Sigmoid colon (tissue), 4 donors: ENCODE measurements at regions not wholly inside any gene's neighbourhood (a gene's known extent, or its start where the extent isn't known, plus 50 kb on each side); places are given as distances from the start of the nearest gene placed in this dataset.

Experiments
- CTCF ChIP-seq, 4 experiments: fragments of 450-650 bp in 3 of 4; fragments of 200-600 bp in 1 of 4; IDR thresholded peaks; one replicate each; pipeline ENCODE4 v1.5.1; 2016 to 2019; ENCODE audit warnings: antibody characterized with exemption in 4 of 4, mild to moderate bottlenecking in 3 of 4, moderate library complexity in 2 of 4
- POLR2A ChIP-seq, 2 donors: fragments of 450-650 bp; IDR thresholded peaks; one replicate each; pipeline ENCODE4 v1.6.1; 2016; ENCODE audit warnings: antibody characterized with exemption in 2 of 2, mild to moderate bottlenecking in 2 of 2, moderate library complexity in 2 of 2
- POLR2AphosphoS5 ChIP-seq, 4 donors: sonication (generic); formaldehyde crosslinking; IDR thresholded peaks; one replicate each; pipeline ENCODE4 v1.6.1; 2017; ENCODE audit warnings: antibody characterized with exemption in 4 of 4

- TF ChIP-seq CTCF (IDR thresholded peaks at IDR 0.05) (no peak), POLR2AphosphoS5 (IDR thresholded peaks at IDR 0.05) (no peak), POLR2A (IDR thresholded peaks at IDR 0.05) (no peak)
Measured at GRCh38 chr2:5544205-5544786, 147.9 kb upstream of the SOX11 start.
